Common myeloid progenitor, CD34-positive (primary cell): ENCODE measurements at regions not wholly inside any gene's neighbourhood (a gene's known extent, or its start where the extent isn't known, plus 50 kb on each side); places are given as distances from the start of the nearest gene placed in this dataset.
"Not testable (repeated sequence)": the region's sequence is repeated elsewhere in the genome, so short reads cannot be mapped to it uniquely, and the experiment has no call there.

Experiments
- CTCF ChIA-PET: fragments of 350-600 bp; sonication (Branson Sonifier 250); formaldehyde crosslinking; loops from one replicate; lab custom pipeline; 2021; ENCODE audit warnings: antibody characterized with exemption; lab: Charles Lee
- POLR2A ChIA-PET: fragments of 350-600 bp; sonication (Branson Sonifier 250); formaldehyde crosslinking; loops from one replicate; lab custom pipeline; 2021; ENCODE audit warnings: antibody characterized with exemption; lab: Charles Lee
- DNase-seq, 3 donors: peaks; one replicate each; pipeline versions ENCODE4 v3.0.0 to v3.0.0-alpha.2; 2013
- H3K27ac ChIP-seq, 2 experiments: 1 replicate in 1 of 2; 2 replicates in 1 of 2; pipeline ENCODE4 v1.7.0; 2013; ENCODE audit warnings: inconsistent platforms in 2 of 2, low read length in 2 of 2, mild to moderate bottlenecking in 2 of 2, low read depth in 1 of 2, moderate library complexity in 1 of 2; ENCODE audit not compliant: severe bottlenecking in 2 of 2, insufficient read depth in 1 of 2, poor library complexity in 1 of 2
- H3K27me3 ChIP-seq, 5 experiments: replicated peaks in 2 of 5; 1 replicate in 3 of 5; 2 replicates in 2 of 5; pipeline versions ENCODE4 v1.6.1 to v1.7.0; 2013; ENCODE audit warnings: low read length in 4 of 5, mild to moderate bottlenecking in 2 of 5, moderate library complexity in 2 of 5, inconsistent platforms in 1 of 5; ENCODE audit not compliant: insufficient read depth in 5 of 5, control insufficient read depth in 4 of 5
- H3K36me3 ChIP-seq, 4 experiments: 1 replicate in 2 of 4; 2 replicates in 2 of 4; pipeline versions ENCODE4 v1.6.1 to v1.7.0; 2013; ENCODE audit warnings: low read length in 3 of 4, control low read depth in 1 of 4, mild to moderate bottlenecking in 1 of 4; ENCODE audit not compliant: control insufficient read depth in 4 of 4, insufficient read depth in 4 of 4
- H3K4me1 ChIP-seq, 4 experiments: 1 replicate in 3 of 4; 2 replicates in 1 of 4; pipeline versions ENCODE4 v1.6.1 to v1.7.1; 2013; ENCODE audit warnings: low read length in 3 of 4, mild to moderate bottlenecking in 3 of 4, control low read depth in 1 of 4, inconsistent platforms in 1 of 4, moderate library complexity in 1 of 4; ENCODE audit not compliant: control insufficient read depth in 4 of 4, insufficient read depth in 4 of 4; ENCODE audit errors: control extremely low read depth in 1 of 4
- H3K4me3 ChIP-seq, 7 experiments: 1 replicate in 4 of 7; 2 replicates in 3 of 7; pipeline versions ENCODE4 v1.5.1 to v1.7.0; 2013; ENCODE audit warnings: mild to moderate bottlenecking in 7 of 7, low read length in 6 of 7, moderate library complexity in 6 of 7, inconsistent platforms in 2 of 7, low read depth in 2 of 7, control low read depth in 1 of 7; ENCODE audit not compliant: insufficient read depth in 4 of 7, control insufficient read depth in 1 of 7; ENCODE audit errors: extremely low read depth in 1 of 7
- H3K9me3 ChIP-seq, 5 experiments: 1 replicate in 4 of 5; 2 replicates in 1 of 5; pipeline versions ENCODE4 v1.6.1 to v1.7.1; 2013; ENCODE audit warnings: low read length in 4 of 5, mild to moderate bottlenecking in 2 of 5, inconsistent platforms in 1 of 5, low read depth in 1 of 5, moderate library complexity in 1 of 5; ENCODE audit not compliant: control insufficient read depth in 4 of 5, insufficient read depth in 2 of 5; ENCODE audit errors: control extremely low read depth in 1 of 5
- WGBS: methylation state at CpG from one replicate; pipeline ENCODE4 v1.1.5; 2013; ENCODE audit not compliant: insufficient coverage; 5-methylcytosine and 5-hydroxymethylcytosine counted together

- POLR2A ChIA-PET, H3K27ac ChIP-seq: not testable (repeated sequence)
- no CpG with 5 or more reads among the region's 16 CpGs for WGBS
These were observed 244.1 kb upstream of the RGMA start for GRCh38 chr15:93333126-93333525.

GRCh38 chr15:93332168-93332553 lies 243.2 kb upstream of the RGMA start:
- no peak for DNase-seq
- ChIA-PET POLR2A (no interaction called here), CTCF (no interaction called here)
- no peaks in the 10 kb centered on the region for H3K36me3 ChIP-seq
- H3K9me3 ChIP-seq: no peaks in the 10 kb centered on the region
- peaks cover 0 to 3% (median 0%) of the 10 kb centered on the region in 4 experiments for H3K4me1 ChIP-seq
- no peak overlapping the region for H3K4me3 ChIP-seq
- no CpG with 5 or more reads among the region's 4 CpGs for WGBS
- no peak overlapping the region for H3K27ac ChIP-seq
- H3K27me3 ChIP-seq: peaks cover 0 to 45% (median 26%) of the 10 kb centered on the region in 5 experiments

More at GRCh38 chr15:93333126-93333525, 244.1 kb upstream of the RGMA start:
- CTCF ChIA-PET, H3K9me3 ChIP-seq, H3K36me3 ChIP-seq, H3K4me1 ChIP-seq, DNase-seq, H3K4me3 ChIP-seq: not testable (repeated sequence)
- peaks cover 0 to 45% (median 26%) of the 10 kb centered on the region in 5 experiments for H3K27me3 ChIP-seq

- Histone ChIP-seq H3K4me3 (no peak overlapping the region), H3K27ac (no peak overlapping the region), H3K36me3 (no peaks in the 10 kb centered on the region), H3K4me1 (peaks cover 0 to 3% (median 0%) of the 10 kb centered on the region in 4 experiments), H3K9me3 (no peaks in the 10 kb centered on the region), H3K27me3 (peaks cover 0 to 45% (median 26%) of the 10 kb centered on the region in 5 experiments)
- DNase-seq: no peak
- 80% methylated on average over 5 of the region's 9 CpGs for WGBS
- POLR2A ChIA-PET: interaction anchor here (0.7 kb wide), 1 partner anchor 25 kb away, joined by 4 read pairs; no protein-coding TSS in a partner anchor
- CTCF ChIA-PET: interaction anchor here (1.1 kb wide), 1 partner anchor 14 kb away, joined by 3 read pairs; no protein-coding TSS in a partner anchor
These were observed 242.6 kb upstream of the RGMA start for GRCh38 chr15:93331545-93332167.

GRCh38 chr15:93330912-93331544 lies 242.0 kb upstream of the RGMA start:
- Histone ChIP-seq H3K27ac (no peak overlapping the region), H3K4me3 (no peak overlapping the region), H3K36me3 (no peaks in the 10 kb centered on the region), H3K4me1 (peaks cover 0 to 3% (median 0%) of the 10 kb centered on the region in 4 experiments), H3K9me3 (no peaks in the 10 kb centered on the region), H3K27me3 (peaks cover 0 to 42% (median 26%) of the 10 kb centered on the region in 5 experiments)
- POLR2A ChIA-PET: interaction anchor here (0.6 to 0.7 kb wide), 2 partner anchors 15 to 25 kb away, joined by 4 to 6 read pairs; no protein-coding TSS in a partner anchor
- CTCF ChIA-PET: interaction anchor here (1.1 kb wide), 1 partner anchor 14 kb away, joined by 3 read pairs; no protein-coding TSS in a partner anchor
- DNase-seq: no peak
- WGBS: 89% methylated on average over 1 of the region's 6 CpGs

GRCh38 chr15:93327364-93327763 lies 238.4 kb upstream of the RGMA start:
- POLR2A ChIA-PET: no interaction called here
- no peaks in the 10 kb centered on the region for H3K4me1 ChIP-seq
- WGBS: 53% methylated on average over 2 of the region's 2 CpGs
- CTCF ChIA-PET: no interaction called here
- H3K4me3 ChIP-seq: no peak overlapping the region
- H3K36me3 ChIP-seq: no peaks in the 10 kb centered on the region
- no peak overlapping the region for H3K27ac ChIP-seq
- H3K9me3 ChIP-seq: no peaks in the 10 kb centered on the region
- peaks cover 0 to 16% (median 6%) of the 10 kb centered on the region in 5 experiments for H3K27me3 ChIP-seq
- DNase-seq: no peak

- Histone ChIP-seq H3K4me1 (no peaks in the 10 kb centered on the region), H3K27me3 (peaks cover 0 to 2% (median 0%) of the 10 kb centered on the region in 5 experiments), H3K4me3 (no peak overlapping the region), H3K36me3 (no peaks in the 10 kb centered on the region), H3K27ac (no peak overlapping the region), H3K9me3 (no peaks in the 10 kb centered on the region)
- DNase-seq: no peak
- ChIA-PET POLR2A (no interaction called here), CTCF (no interaction called here)
- 95% methylated on average over 4 of the region's 5 CpGs for WGBS
These were observed 235.4 kb upstream of the RGMA start for GRCh38 chr15:93324186-93324975.
